ENCODE measurements at regions not wholly inside any gene's neighbourhood (a gene's known extent, or its start where the extent isn't known, plus 50 kb on each side); places are given as distances from the start of the nearest gene placed in this dataset.

- H3K36me3 ChIP-seq (ENCODE audit: control insufficient read depth, insufficient read depth, low read length), result no peaks in the 10 kb centered on the region
- H3K27ac ChIP-seq (ENCODE audit: low read length), result no peak overlapping the region
- H3K4me1 ChIP-seq (ENCODE audit: control insufficient read depth, insufficient read depth, low read length), result no peaks in the 10 kb centered on the region
- no peaks in the 10 kb centered on the region for H3K27me3 ChIP-seq (ENCODE audit: control insufficient read depth, insufficient read depth, low read length)
- no peak overlapping the region for H3K4me3 ChIP-seq (ENCODE audit: low read length)
- no peaks in the 10 kb centered on the region for H3K9me3 ChIP-seq (ENCODE audit: control insufficient read depth, insufficient read depth, low read length)
- DNase-seq (ENCODE audit: low read depth, low spot score), result no peak
Measured at GRCh38 chr6:66068033-66068432, 361.0 kb upstream of the EYS start.

- Histone ChIP-seq H3K27me3 (ENCODE audit: control insufficient read depth, insufficient read depth, low read length) (no peaks in the 10 kb centered on the region), H3K36me3 (ENCODE audit: control insufficient read depth, insufficient read depth, low read length) (no peaks in the 10 kb centered on the region), H3K9me3 (ENCODE audit: control insufficient read depth, insufficient read depth, low read length) (no peaks in the 10 kb centered on the region), H3K27ac (ENCODE audit: low read length) (no peak overlapping the region), H3K4me1 (ENCODE audit: control insufficient read depth, insufficient read depth, low read length) (no peaks in the 10 kb centered on the region), H3K4me3 (ENCODE audit: low read length) (no peak overlapping the region)
- WGBS (ENCODE audit: insufficient coverage, insufficient read length), result no CpG with 5 or more reads among the region's 1 CpG
- DNase-seq (ENCODE audit: low read depth, low spot score), result no peak
Measured at GRCh38 chr6:66065313-66065712, 358.3 kb upstream of the EYS start.

GRCh38 chr6:66057034-66057433 lies 350.0 kb upstream of the EYS start:
- Histone ChIP-seq H3K4me1 (ENCODE audit: control insufficient read depth, insufficient read depth, low read length) (no peaks in the 10 kb centered on the region), H3K9me3 (ENCODE audit: control insufficient read depth, insufficient read depth, low read length) (no peaks in the 10 kb centered on the region; the same call in 1 of the 2 replicates), H3K27ac (ENCODE audit: low read length) (no peak overlapping the region), H3K27me3 (ENCODE audit: control insufficient read depth, insufficient read depth, low read length) (no peaks in the 10 kb centered on the region), H3K36me3 (ENCODE audit: control insufficient read depth, insufficient read depth, low read length) (no peaks in the 10 kb centered on the region), H3K4me3 (ENCODE audit: low read length) (no peak overlapping the region)
- no CpG with 5 or more reads among the region's 1 CpG for WGBS (ENCODE audit: insufficient coverage, insufficient read length)
- no peak for DNase-seq (ENCODE audit: low read depth, low spot score)

GRCh38 chr6:66054967-66055366 lies 347.9 kb upstream of the EYS start:
- Histone ChIP-seq H3K4me1 (ENCODE audit: control insufficient read depth, insufficient read depth, low read length) (no peaks in the 10 kb centered on the region), H3K4me3 (ENCODE audit: low read length) (no peak overlapping the region), H3K36me3 (ENCODE audit: control insufficient read depth, insufficient read depth, low read length) (no peaks in the 10 kb centered on the region), H3K27ac (ENCODE audit: low read length) (no peak overlapping the region), H3K9me3 (ENCODE audit: control insufficient read depth, insufficient read depth, low read length) (peaks cover 1% of the 10 kb centered on the region; the same call in 1 of the 2 replicates), H3K27me3 (ENCODE audit: control insufficient read depth, insufficient read depth, low read length) (no peaks in the 10 kb centered on the region)
- DNase-seq (ENCODE audit: low read depth, low spot score), result no peak
- WGBS (ENCODE audit: insufficient coverage, insufficient read length), result no CpG with 5 or more reads among the region's 2 CpGs

- Histone ChIP-seq H3K9me3 (ENCODE audit: control insufficient read depth, insufficient read depth, low read length) (peaks cover 1% of the 10 kb centered on the region; the same call in 1 of the 2 replicates), H3K4me3 (ENCODE audit: low read length) (no peak overlapping the region), H3K27ac (ENCODE audit: low read length) (no peak overlapping the region), H3K4me1 (ENCODE audit: control insufficient read depth, insufficient read depth, low read length) (no peaks in the 10 kb centered on the region), H3K36me3 (ENCODE audit: control insufficient read depth, insufficient read depth, low read length) (no peaks in the 10 kb centered on the region), H3K27me3 (ENCODE audit: control insufficient read depth, insufficient read depth, low read length) (no peaks in the 10 kb centered on the region)
- no peak for DNase-seq (ENCODE audit: low read depth, low spot score)
- no CpG with 5 or more reads among the region's 5 CpGs for WGBS (ENCODE audit: insufficient coverage, insufficient read length)
Measured at GRCh38 chr6:66051812-66052211, 344.8 kb upstream of the EYS start.

GRCh38 chr6:66048684-66049474 lies 341.9 kb upstream of the EYS start:
- Histone ChIP-seq H3K9me3 (ENCODE audit: control insufficient read depth, insufficient read depth, low read length) (peaks cover 1% of the 10 kb centered on the region; the same call in 1 of the 2 replicates), H3K36me3 (ENCODE audit: control insufficient read depth, insufficient read depth, low read length) (no peaks in the 10 kb centered on the region), H3K27ac (ENCODE audit: low read length) (no peak overlapping the region), H3K4me1 (ENCODE audit: control insufficient read depth, insufficient read depth, low read length) (no peaks in the 10 kb centered on the region), H3K4me3 (ENCODE audit: low read length) (no peak overlapping the region), H3K27me3 (ENCODE audit: control insufficient read depth, insufficient read depth, low read length) (no peaks in the 10 kb centered on the region)
- WGBS (ENCODE audit: insufficient coverage, insufficient read length), result no CpG with 5 or more reads among the region's 3 CpGs
- DNase-seq (ENCODE audit: low read depth, low spot score), result no peak

- H3K27ac ChIP-seq (ENCODE audit: low read length), result no peak overlapping the region
- H3K27me3 ChIP-seq (ENCODE audit: control insufficient read depth, insufficient read depth, low read length), result no peaks in the 10 kb centered on the region
- no peak for DNase-seq (ENCODE audit: low read depth, low spot score)
- H3K4me3 ChIP-seq (ENCODE audit: low read length), result no peak overlapping the region
- no peaks in the 10 kb centered on the region for H3K4me1 ChIP-seq (ENCODE audit: control insufficient read depth, insufficient read depth, low read length)
- WGBS (ENCODE audit: insufficient coverage, insufficient read length), result no CpG with 5 or more reads among the region's 1 CpG
- H3K36me3 ChIP-seq (ENCODE audit: control insufficient read depth, insufficient read depth, low read length), result no peaks in the 10 kb centered on the region
- no peaks in the 10 kb centered on the region for H3K9me3 ChIP-seq (ENCODE audit: control insufficient read depth, insufficient read depth, low read length)
Measured at GRCh38 chr6:66032626-66033025, 325.6 kb upstream of the EYS start.

GRCh38 chr6:66029391-66029790 lies 322.4 kb upstream of the EYS start:
- Histone ChIP-seq H3K36me3 (ENCODE audit: control insufficient read depth, insufficient read depth, low read length) (no peaks in the 10 kb centered on the region), H3K4me1 (ENCODE audit: control insufficient read depth, insufficient read depth, low read length) (no peaks in the 10 kb centered on the region), H3K27me3 (ENCODE audit: control insufficient read depth, insufficient read depth, low read length) (no peaks in the 10 kb centered on the region), H3K4me3 (ENCODE audit: low read length) (no peak overlapping the region), H3K27ac (ENCODE audit: low read length) (no peak overlapping the region), H3K9me3 (ENCODE audit: control insufficient read depth, insufficient read depth, low read length) (no peaks in the 10 kb centered on the region)
- DNase-seq (ENCODE audit: low read depth, low spot score), result no peak

GRCh38 chr6:65999288-65999791 lies 292.3 kb upstream of the EYS start:
- no peak for DNase-seq (ENCODE audit: low read depth, low spot score)
- no peaks in the 10 kb centered on the region for H3K9me3 ChIP-seq (ENCODE audit: control insufficient read depth, insufficient read depth, low read length)
- H3K36me3 ChIP-seq (ENCODE audit: control insufficient read depth, insufficient read depth, low read length), result no peaks in the 10 kb centered on the region; the same call in 1 of the 2 replicates
- H3K4me3 ChIP-seq (ENCODE audit: low read length), result no peak overlapping the region
- no peaks in the 10 kb centered on the region for H3K4me1 ChIP-seq (ENCODE audit: control insufficient read depth, insufficient read depth, low read length)
- no CpG with 5 or more reads among the region's 30 CpGs for WGBS (ENCODE audit: insufficient coverage, insufficient read length)
- H3K27ac ChIP-seq (ENCODE audit: low read length), result no peak overlapping the region
- H3K27me3 ChIP-seq (ENCODE audit: control insufficient read depth, insufficient read depth, low read length), result no peaks in the 10 kb centered on the region

- H3K9me3 ChIP-seq (ENCODE audit: control insufficient read depth, insufficient read depth, low read length), result no peaks in the 10 kb centered on the region
- no CpG with 5 or more reads among the region's 19 CpGs for WGBS (ENCODE audit: insufficient coverage, insufficient read length)
- H3K27ac ChIP-seq (ENCODE audit: low read length), result no peak overlapping the region
- H3K27me3 ChIP-seq (ENCODE audit: control insufficient read depth, insufficient read depth, low read length), result no peaks in the 10 kb centered on the region
- no peak overlapping the region for H3K4me3 ChIP-seq (ENCODE audit: low read length)
- no peaks in the 10 kb centered on the region for H3K4me1 ChIP-seq (ENCODE audit: control insufficient read depth, insufficient read depth, low read length)
- H3K36me3 ChIP-seq (ENCODE audit: control insufficient read depth, insufficient read depth, low read length), result no peaks in the 10 kb centered on the region; the same call in 1 of the 2 replicates
- no peak for DNase-seq (ENCODE audit: low read depth, low spot score)
Measured at GRCh38 chr6:65998544-65998943, 291.5 kb upstream of the EYS start.

- Histone ChIP-seq H3K27me3 (ENCODE audit: control insufficient read depth, insufficient read depth, low read length) (no peaks in the 10 kb centered on the region), H3K4me3 (ENCODE audit: low read length) (no peak overlapping the region), H3K27ac (ENCODE audit: low read length) (no peak overlapping the region), H3K4me1 (ENCODE audit: control insufficient read depth, insufficient read depth, low read length) (no peaks in the 10 kb centered on the region), H3K9me3 (ENCODE audit: control insufficient read depth, insufficient read depth, low read length) (no peaks in the 10 kb centered on the region), H3K36me3 (ENCODE audit: control insufficient read depth, insufficient read depth, low read length) (no peaks in the 10 kb centered on the region; the same call in 1 of the 2 replicates)
- no CpG with 5 or more reads among the region's 1 CpG for WGBS (ENCODE audit: insufficient coverage, insufficient read length)
- no peak for DNase-seq (ENCODE audit: low read depth, low spot score)
Measured at GRCh38 chr6:65997539-65997938, 290.5 kb upstream of the EYS start.

Data from iPS DF 6.9 (cell line).